ENCODE measurements at regions not wholly inside any gene's neighbourhood (a gene's known extent, or its start where the extent isn't known, plus 50 kb on each side); places are given as distances from the start of the nearest gene placed in this dataset.

DNA sequence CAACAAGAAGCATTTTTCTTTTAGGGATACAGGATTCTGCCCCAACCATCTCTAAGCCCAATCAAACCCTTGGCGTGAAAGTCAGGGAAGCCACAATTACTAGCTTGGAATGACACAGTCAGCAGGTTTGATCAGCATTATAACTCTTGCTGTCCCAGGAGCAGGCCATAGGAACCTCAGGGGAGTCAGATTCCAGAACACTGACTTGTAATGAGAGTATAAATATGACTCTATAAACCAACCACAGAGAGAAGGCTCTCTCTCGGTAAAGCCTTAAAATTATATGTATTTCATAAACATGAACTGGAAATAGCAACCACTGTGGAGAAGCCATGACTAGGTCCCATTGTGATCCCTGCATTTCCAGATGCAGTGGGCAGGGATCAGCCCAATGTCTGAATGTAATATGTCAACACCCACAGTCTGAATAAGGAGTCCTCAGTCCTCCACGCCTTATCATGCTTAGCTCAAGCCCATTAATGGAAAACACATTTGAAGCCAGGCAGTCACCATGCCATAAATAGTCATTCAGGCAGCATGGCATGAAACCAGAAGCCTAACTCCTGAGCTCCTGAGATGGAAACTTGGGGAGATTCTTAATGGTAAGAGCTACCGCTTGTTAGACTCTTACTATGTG is 99.1 kb upstream of the MTNR1B start (continued):
- TF ChIP-seq RNF2 (IDR thresholded peaks at IDR 0.05; ENCODE audit: borderline replicate concordance, low read depth, low read length, missing control alignments, poor library complexity, severe bottlenecking) = no peak
- TF ChIP-seq CHD1 (IDR thresholded peaks at IDR 0.05; ENCODE audit: low read depth, low read length) = no peak
- TF ChIP-seq RFX5 (IDR thresholded peaks at IDR 0.05; ENCODE audit: borderline replicate concordance, low read depth, low read length) = no peak
